CD4-positive, alpha-beta T cell treated with Interleukin-17A for 4 hours (primary cell): ENCODE measurements at regions not wholly inside any gene's neighbourhood (a gene's known extent, or its start where the extent isn't known, plus 50 kb on each side); places are given as distances from the start of the nearest gene placed in this dataset.

Source experiments
- DNase-seq: peaks from one replicate; pipeline ENCODE4 v3.0.0-alpha.2; 2020; ENCODE audit warnings: mixed read lengths

DNA sequence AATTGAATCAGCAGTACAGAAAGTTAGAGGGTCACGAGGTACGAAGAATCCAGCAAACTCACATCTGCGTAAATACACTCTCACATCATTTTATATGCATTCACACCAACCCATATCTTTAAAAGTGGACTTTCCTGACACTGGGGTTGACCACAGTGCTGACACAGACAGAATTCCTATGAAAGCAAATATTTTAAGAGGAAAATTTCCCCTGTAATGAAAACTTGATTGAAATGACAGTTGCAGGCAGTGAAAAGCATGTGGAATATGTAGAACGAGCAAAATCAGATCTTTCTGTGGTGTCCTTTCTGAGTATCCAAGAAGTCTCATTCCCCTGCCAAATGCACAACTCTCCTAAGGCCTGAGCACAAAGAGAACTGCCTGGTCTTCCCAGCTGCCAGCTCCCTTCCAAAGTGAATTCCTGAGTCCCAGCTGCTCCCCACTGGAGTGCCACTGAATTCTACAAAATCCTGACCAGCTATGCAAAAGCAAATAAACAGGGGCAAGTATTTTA lies 50.5 kb upstream of the FAM9C start:
- no peak for DNase-seq

GRCh38 chrX:13094374-13094773 lies 50.0 kb upstream of the FAM9C start:
- no peak for DNase-seq
